ENCODE measurements at regions not wholly inside any gene's neighbourhood (a gene's known extent, or its start where the extent isn't known, plus 50 kb on each side); places are given as distances from the start of the nearest gene placed in this dataset.

GRCh38 chr2:16908656-16909055, 243.0 kb upstream of the CYRIA start:
- in situ Hi-C loops (cut with MboI) (no loop called here), intact Hi-C loops (cut with micrococcal nuclease; ENCODE audit: unreplicated experiment) (loop anchor here (10.0 kb wide), 1 partner anchor 294 kb away; no protein-coding TSS in a partner anchor)
- POLR2A ChIA-PET, result interaction anchor here (0.6 kb wide), 1 partner anchor 190 kb away, joined by 3 read pairs; no protein-coding TSS in a partner anchor
- Histone ChIP-seq H3K36me3 (ENCODE audit: control insufficient read depth in 2 of 2, insufficient read depth in 2 of 2, low read length in 1 of 2) (no peaks in the 10 kb centered on the region), H4K20me1 (ENCODE audit: control insufficient read depth, insufficient read depth) (no peaks in the 10 kb centered on the region), H3K9me3 (replicated peaks; ENCODE audit: control insufficient read depth, insufficient read depth, low read length) (no peaks in the 10 kb centered on the region), H3K4me3 (no peak overlapping the region), H3K4me2 (ENCODE audit: control insufficient read depth, insufficient read depth) (no peak overlapping the region), H2AFZ (ENCODE audit: control insufficient read depth, low read depth, low read length) (no peak overlapping the region), H3K27me3 (replicated peaks in 1 of 2; ENCODE audit: control insufficient read depth in 2 of 2, insufficient read depth in 2 of 2, low read length in 1 of 2) (no peaks in the 10 kb centered on the region), H3K4me1 (ENCODE audit: control insufficient read depth, insufficient read depth, low read length) (no peaks in the 10 kb centered on the region), H3K9ac (ENCODE audit: control insufficient read depth, insufficient read depth, low read length) (no peak overlapping the region), H3K79me2 (ENCODE audit: control insufficient read depth, insufficient read depth, low read length) (no peaks in the 10 kb centered on the region), H3K27ac (ENCODE audit: control insufficient read depth, insufficient read depth) (no peak overlapping the region)
- SMC1A ChIA-PET (ENCODE audit: uncharacterized antibody, unreplicated experiment), result interaction anchor here (0.6 to 1.7 kb wide), 2 partner anchors 9 to 14 kb away, joined by 3 to 5 read pairs; no protein-coding TSS in a partner anchor
- ATAC-seq, result no peak
- CTCF ChIA-PET, result no interaction called here
- TF ChIP-seq SMAD5 (IDR thresholded peaks at IDR 0.05; ENCODE audit: low read depth), result no peak
- WGBS (ENCODE audit: insufficient coverage, insufficient replicate concordance, low lambda C conversion rate, missing lambda C conversion rate), result 44% methylated on average over 1 of the region's 1 CpG
- no TSS peak for BruUV-seq (replicated peaks)
- no peak for FAIRE-seq
- RAD21 ChIA-PET (ENCODE audit: unreplicated experiment), result no interaction called here
- DNase-seq (ENCODE audit: low read depth, low spot score), result no peak

GRCh38 chr2:16907645-16908282, 242.1 kb upstream of the CYRIA start:
- Histone ChIP-seq H3K4me1 (ENCODE audit: control insufficient read depth, insufficient read depth, low read length) (no peaks in the 10 kb centered on the region), H3K4me3 (no peak overlapping the region), H3K36me3 (ENCODE audit: control insufficient read depth in 2 of 2, insufficient read depth in 2 of 2, low read length in 1 of 2) (no peaks in the 10 kb centered on the region), H4K20me1 (ENCODE audit: control insufficient read depth, insufficient read depth) (no peaks in the 10 kb centered on the region), H2AFZ (ENCODE audit: control insufficient read depth, low read depth, low read length) (no peak overlapping the region), H3K79me2 (ENCODE audit: control insufficient read depth, insufficient read depth, low read length) (no peaks in the 10 kb centered on the region), H3K9me3 (replicated peaks; ENCODE audit: control insufficient read depth, insufficient read depth, low read length) (no peaks in the 10 kb centered on the region), H3K9ac (ENCODE audit: control insufficient read depth, insufficient read depth, low read length) (no peak overlapping the region), H3K27ac (ENCODE audit: control insufficient read depth, insufficient read depth) (no peak overlapping the region), H3K4me2 (ENCODE audit: control insufficient read depth, insufficient read depth) (no peak overlapping the region), H3K27me3 (replicated peaks in 1 of 2; ENCODE audit: control insufficient read depth in 2 of 2, insufficient read depth in 2 of 2, low read length in 1 of 2) (no peaks in the 10 kb centered on the region)
- WGBS (ENCODE audit: insufficient coverage, insufficient replicate concordance, low lambda C conversion rate, missing lambda C conversion rate), result 0% methylated on average over 3 of the region's 3 CpGs
- in situ Hi-C loops (cut with MboI) (no loop called here), intact Hi-C loops (cut with micrococcal nuclease; ENCODE audit: unreplicated experiment) (loop anchor here (10.0 kb wide), 1 partner anchor 293 kb away; no protein-coding TSS in a partner anchor)
- ChIA-PET SMC1A (ENCODE audit: uncharacterized antibody, unreplicated experiment) (interaction anchor here (0.6 to 1.7 kb wide), 2 partner anchors 10 to 15 kb away, joined by 3 to 5 read pairs; no protein-coding TSS in a partner anchor), RAD21 (ENCODE audit: unreplicated experiment) (no interaction called here), CTCF (interaction anchor here (0.9 kb wide), 1 partner anchor 135 kb away, joined by 4 read pairs; no protein-coding TSS in a partner anchor), POLR2A (interaction anchor here (0.6 kb wide), 1 partner anchor 191 kb away, joined by 3 read pairs; no protein-coding TSS in a partner anchor)
- BruUV-seq (replicated peaks), result no TSS peak
- FAIRE-seq (no peak), DNase-seq (ENCODE audit: low read depth, low spot score) (no peak), ATAC-seq (no peak)
- TF ChIP-seq TCF12 (IDR thresholded peaks at IDR 0.05; ENCODE audit: low read depth, low read length) (no peak), ASH2L (IDR thresholded peaks at IDR 0.05; ENCODE audit: borderline replicate concordance, low read depth) (no peak), ZBTB11 (CRISPR knock-in tag; IDR thresholded peaks at IDR 0.05) (no peak), E2F4 (IDR thresholded peaks at IDR 0.05; ENCODE audit: low read depth, low read length) (no peak), USF2 (IDR thresholded peaks at IDR 0.05; ENCODE audit: borderline replicate concordance, low read depth, low read length) (no peak), MAX (IDR thresholded peaks at IDR 0.05; ENCODE audit: low read depth, low read length) (no peak), IRF5 (IDR thresholded peaks at IDR 0.05; ENCODE audit: borderline replicate concordance) (no peak)
